ENCODE measurements at regions not wholly inside any gene's neighbourhood (a gene's known extent, or its start where the extent isn't known, plus 50 kb on each side); places are given as distances from the start of the nearest gene placed in this dataset.

DNA sequence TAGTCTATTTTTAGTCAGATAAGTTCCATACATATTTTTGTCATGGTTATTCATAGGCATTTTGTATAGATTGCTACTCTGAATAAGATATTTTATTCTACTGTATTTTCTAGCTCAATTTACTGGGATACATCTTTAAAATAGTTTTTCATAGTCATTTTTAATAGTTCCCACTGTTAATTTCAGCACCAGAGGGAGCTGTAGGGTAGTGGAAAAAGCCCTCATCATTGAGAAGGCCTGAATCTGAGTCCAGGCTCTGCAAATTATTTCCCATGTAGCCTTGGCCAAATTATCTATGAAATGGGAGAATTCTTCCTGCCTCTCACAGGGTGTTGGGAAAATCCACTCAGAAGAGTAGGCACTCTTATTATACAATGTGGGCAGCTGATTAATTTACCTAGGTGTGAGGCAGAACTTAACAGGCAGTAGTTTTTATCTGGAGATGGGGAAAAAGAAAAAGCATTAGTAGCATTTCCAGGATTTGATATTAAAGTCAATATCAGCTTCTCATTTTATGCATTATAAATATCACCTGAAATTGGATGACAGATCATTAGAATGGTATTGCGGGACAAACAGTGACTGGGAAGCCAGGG is 102.9 kb upstream of the PAQR3 start:
- in situ Hi-C loops (cut with MboI; ENCODE audit: low sequenced_read_pairs): no loop called here

- in situ Hi-C loops (cut with MboI; ENCODE audit: low sequenced_read_pairs): no loop called here
Observed at GRCh38 chr4:79034544-79034943, 95.3 kb upstream of the PAQR3 start.

DNA sequence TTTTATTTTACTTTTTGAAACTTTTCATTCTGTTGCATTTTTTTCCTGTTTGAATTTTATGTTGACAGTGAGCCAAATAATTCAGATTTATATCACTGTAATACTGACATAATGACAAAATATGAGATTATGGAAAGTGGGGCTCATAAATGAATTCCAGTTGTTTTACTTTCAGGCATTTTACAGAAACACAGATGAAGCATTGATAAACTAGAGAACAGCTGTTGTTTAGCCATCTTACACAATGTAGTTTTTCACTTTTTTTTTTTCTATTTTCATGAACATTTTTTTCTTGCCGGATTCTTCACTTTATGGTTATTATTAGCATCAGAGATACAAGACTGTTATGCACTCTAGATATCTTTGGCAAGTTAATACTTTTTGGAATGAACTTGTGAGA is 91.7 kb upstream of the PAQR3 start:
- in situ Hi-C loops (cut with MboI; ENCODE audit: low sequenced_read_pairs): no loop called here

- in situ Hi-C loops (cut with MboI; ENCODE audit: low sequenced_read_pairs): no loop called here
Observed at GRCh38 chr4:79027656-79028055, 88.4 kb upstream of the PAQR3 start.

DNA sequence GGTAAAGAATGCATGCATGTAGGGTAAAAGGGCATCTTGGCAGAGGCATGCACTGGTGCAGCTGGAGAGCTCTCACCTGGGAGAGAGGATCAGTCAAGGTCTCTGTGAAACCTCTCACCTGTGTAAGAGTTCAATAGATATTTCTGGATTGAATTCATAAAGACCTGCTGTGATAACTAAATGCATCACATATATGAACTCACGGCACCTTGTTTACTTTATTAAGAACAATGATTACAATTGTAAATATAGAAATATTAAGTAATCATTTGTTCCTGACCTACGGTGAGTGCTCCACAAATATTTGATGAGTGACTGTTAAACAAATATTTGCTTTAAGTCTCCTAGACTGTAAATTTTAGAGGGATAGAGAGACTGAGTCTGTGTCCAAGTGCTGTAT is 85.9 kb upstream of the PAQR3 start:
- in situ Hi-C loops (cut with MboI; ENCODE audit: low sequenced_read_pairs): no loop called here

DNA sequence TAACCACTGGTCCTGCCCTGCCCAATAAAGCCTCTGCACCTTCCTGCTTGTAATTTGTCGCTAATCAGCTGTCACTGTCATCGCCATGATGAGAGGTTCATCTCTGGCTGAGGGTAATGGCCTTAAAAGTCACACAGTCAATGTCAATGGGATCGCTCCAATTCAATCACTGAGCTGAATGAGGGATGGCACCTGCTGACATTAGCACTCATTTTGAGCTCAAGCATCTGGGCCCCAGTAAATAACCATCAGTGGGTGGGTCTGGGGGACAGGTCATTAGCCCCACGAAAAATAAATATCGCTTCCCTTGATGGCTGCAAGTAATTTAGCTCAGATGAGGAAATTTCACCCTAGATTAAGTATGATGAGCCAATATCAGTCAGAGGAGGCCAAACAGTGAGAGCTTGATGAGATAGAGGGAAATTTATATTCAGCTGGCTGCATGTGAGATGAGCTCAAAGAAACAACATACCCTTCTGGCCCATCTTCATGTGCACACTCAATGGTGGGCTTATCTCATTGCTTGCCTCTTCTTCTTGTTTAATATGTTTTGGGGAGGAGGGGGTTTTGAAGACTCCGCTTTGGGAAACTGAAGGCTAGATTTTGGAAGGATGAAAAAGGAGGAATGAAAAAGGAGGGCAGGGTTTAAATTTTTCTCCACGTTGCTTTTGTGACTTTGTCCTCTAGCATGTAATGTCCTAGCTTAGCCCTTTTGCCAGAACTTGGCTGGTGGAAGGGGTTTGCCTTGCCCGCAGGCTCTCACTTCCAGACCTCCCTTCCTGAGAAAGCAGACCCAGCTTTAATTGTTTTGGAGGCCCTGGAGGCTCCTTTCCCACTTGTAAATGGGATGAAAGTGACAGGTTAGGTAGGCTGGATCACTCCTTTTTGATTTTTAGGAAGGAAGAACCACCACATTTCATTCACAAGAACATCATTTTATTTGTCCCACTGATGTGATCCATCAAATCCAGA is 84.8 kb upstream of the PAQR3 start:
- in situ Hi-C loops (cut with MboI; ENCODE audit: low sequenced_read_pairs): no loop called here

DNA sequence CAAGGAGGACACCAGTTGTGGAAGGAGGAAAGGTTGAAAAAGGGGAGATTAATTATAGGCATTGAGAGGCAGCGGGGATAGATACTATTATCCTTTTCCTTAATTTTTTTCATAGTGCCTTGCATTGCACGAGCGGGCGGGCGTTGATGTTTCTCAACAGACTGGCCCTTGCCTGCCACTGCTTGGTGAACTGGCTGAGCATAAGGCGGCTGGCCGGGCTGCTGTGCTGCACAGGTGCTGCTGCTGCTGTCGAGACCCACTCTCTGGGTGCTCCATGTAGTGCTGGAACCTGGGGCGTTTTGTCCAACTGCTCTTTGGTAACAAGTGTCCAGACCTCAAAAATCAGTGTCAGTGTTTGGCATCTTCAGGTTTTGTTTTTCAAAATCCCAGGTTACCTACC is 83.3 kb upstream of the PAQR3 start:
- in situ Hi-C loops (cut with MboI; ENCODE audit: low sequenced_read_pairs): no loop called here

GRCh38 chr4:79017481-79017880 is 78.2 kb upstream of the PAQR3 start:
- in situ Hi-C loops (cut with MboI; ENCODE audit: low sequenced_read_pairs): no loop called here

- in situ Hi-C loops (cut with MboI; ENCODE audit: low sequenced_read_pairs): no loop called here
Observed at GRCh38 chr4:79016878-79017277, 77.6 kb upstream of the PAQR3 start.

- in situ Hi-C loops (cut with MboI; ENCODE audit: low sequenced_read_pairs): no loop called here
Observed at GRCh38 chr4:79015411-79015810, 76.2 kb upstream of the PAQR3 start.

DNA sequence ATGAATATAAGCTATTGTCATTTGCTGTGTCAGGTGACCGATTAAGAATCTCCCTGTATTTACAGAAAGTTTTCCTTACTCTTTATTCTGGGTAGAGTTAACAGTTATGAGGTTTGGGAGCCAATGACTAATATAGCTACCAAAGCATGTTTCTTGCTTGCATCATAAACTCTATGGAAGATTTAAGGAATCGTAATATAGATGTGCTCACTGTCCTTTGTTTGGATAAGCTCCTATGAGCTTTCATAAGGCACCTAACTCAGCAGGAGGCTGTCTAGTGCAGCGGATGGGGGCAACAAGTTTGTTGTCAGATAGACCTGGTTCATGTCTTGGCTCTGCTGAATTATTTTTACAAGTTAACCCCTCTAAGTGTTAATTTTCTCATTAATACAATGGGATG is 75.0 kb upstream of the PAQR3 start:
- in situ Hi-C loops (cut with MboI; ENCODE audit: low sequenced_read_pairs): no loop called here

DNA sequence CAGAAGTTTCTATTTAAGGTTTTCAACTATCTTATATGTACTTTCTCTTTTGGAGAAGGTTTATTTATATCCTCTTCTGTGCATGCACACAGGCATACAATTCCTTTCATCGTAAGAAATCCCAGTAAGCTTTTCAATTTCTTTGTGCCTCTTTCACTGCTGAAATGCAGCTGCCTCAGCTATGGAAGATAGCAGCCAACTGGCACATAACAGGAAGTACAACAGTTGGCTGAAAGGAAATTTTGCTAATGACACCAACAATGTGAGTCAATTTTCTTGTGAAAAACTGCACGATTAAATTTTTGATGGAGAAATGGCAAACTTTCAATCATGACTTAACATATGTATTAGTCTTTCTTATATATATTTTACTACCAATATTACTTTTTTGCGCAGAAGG is 74.5 kb upstream of the PAQR3 start:
- in situ Hi-C loops (cut with MboI; ENCODE audit: low sequenced_read_pairs): no loop called here

- in situ Hi-C loops (cut with MboI; ENCODE audit: low sequenced_read_pairs): no loop called here
Observed at GRCh38 chr4:78990938-78991810, 51.9 kb upstream of the PAQR3 start.

- in situ Hi-C loops (cut with MboI; ENCODE audit: low sequenced_read_pairs): no loop called here
Observed at GRCh38 chr4:78989697-78990270, 50.5 kb upstream of the PAQR3 start.
